HEK293 (cell line): ENCODE measurements at regions not wholly inside any gene's neighbourhood (a gene's known extent, or its start where the extent isn't known, plus 50 kb on each side); places are given as distances from the start of the nearest gene placed in this dataset.

Experiments
- CTCF ChIA-PET: fragments of 350-600 bp; formaldehyde crosslinking; extraction: SDS; loops from one replicate; lab custom pipeline; 2021; ENCODE audit warnings: antibody characterized with exemption; lab: Yijun Ruan, JAX
- POLR2A ChIA-PET: fragments of 300-600 bp; formaldehyde crosslinking; extraction: SDS; loops from one replicate; lab custom pipeline; 2020; ENCODE audit warnings: antibody characterized with exemption, inconsistent platforms; lab: Yijun Ruan, JAX
- H3K27ac ChIP-seq: fragments of 200-500 bp; sonication (Bioruptor generic); 2 replicates; pipeline ENCODE4 v1.5.1; 2014; ENCODE audit warnings: low read depth, low read length, control low read depth, inconsistent platforms; ENCODE audit errors: extremely low read depth
- H3K36me3 ChIP-seq, 2 experiments: fragments of 200-500 bp in 1 of 2; sonication (Bioruptor generic) in 1 of 2; 1 replicate in 1 of 2; 2 replicates in 1 of 2; pipeline ENCODE4 v1.5.1; 2014 to 2017; ENCODE audit warnings: inconsistent platforms in 2 of 2, low read length in 2 of 2; ENCODE audit not compliant: control insufficient read depth in 2 of 2, insufficient read depth in 1 of 2
- H3K4me1 ChIP-seq: fragments of 200-500 bp; sonication (Bioruptor generic); 2 replicates; pipeline ENCODE4 v1.5.1; 2014; ENCODE audit warnings: mild to moderate bottlenecking, low read length, inconsistent platforms; ENCODE audit not compliant: control insufficient read depth, insufficient read depth
- H3K4me3 ChIP-seq: 2 replicates; pipeline ENCODE4 v1.5.1; 2011; ENCODE audit warnings: low read depth, mild to moderate bottlenecking, control low read depth, low read length, moderate library complexity
- H3K9me3 ChIP-seq: fragments of 200-500 bp; sonication (Bioruptor generic); 2 replicates; pipeline ENCODE4 v1.5.1; 2014; ENCODE audit warnings: low read depth, low read length, inconsistent platforms; ENCODE audit not compliant: control insufficient read depth, insufficient read depth
- AEBP2 ChIP-seq: fragments of 450-650 bp; formaldehyde crosslinking; IDR thresholded peaks from 2 replicates; pipeline ENCODE4 v1.5.1; 2016; ENCODE audit warnings: missing biosample characterization, missing genetic modification characterization, borderline replicate concordance
- ELK4 ChIP-seq: IDR thresholded peaks from 2 replicates; pipeline ENCODE4 v1.6.1; 2011; ENCODE audit warnings: mild to moderate bottlenecking, low read depth, low read length, borderline replicate concordance
- FEZF1 ChIP-seq: fragments of 450-650 bp; formaldehyde crosslinking; IDR thresholded peaks from 2 replicates; pipeline ENCODE4 v1.5.1; 2016; ENCODE audit warnings: missing biosample characterization, missing genetic modification characterization
- HIC1 ChIP-seq: fragments of 450-650 bp; formaldehyde crosslinking; IDR thresholded peaks from 2 replicates; pipeline ENCODE4 v1.5.1; 2016; ENCODE audit warnings: missing biosample characterization, missing genetic modification characterization
- MZF1 ChIP-seq: fragments of 450-650 bp; formaldehyde crosslinking; IDR thresholded peaks from 2 replicates; pipeline ENCODE4 v1.5.1; 2017; ENCODE audit warnings: missing biosample characterization, missing genetic modification characterization, borderline replicate concordance
- OSR2 ChIP-seq: fragments of 450-650 bp; formaldehyde crosslinking; IDR thresholded peaks from 2 replicates; pipeline ENCODE4 v1.5.1; 2016; ENCODE audit warnings: missing biosample characterization, missing genetic modification characterization
- PRDM1 ChIP-seq: fragments of 450-650 bp; formaldehyde crosslinking; IDR thresholded peaks from 2 replicates; pipeline ENCODE4; 2016; ENCODE audit warnings: missing biosample characterization, missing genetic modification characterization
- SALL2 ChIP-seq: fragments of 450-650 bp; formaldehyde crosslinking; IDR thresholded peaks from 2 replicates; pipeline ENCODE4 v1.5.0; 2017; ENCODE audit warnings: missing biosample characterization, mild to moderate bottlenecking, missing genetic modification characterization, borderline replicate concordance
- YY2 ChIP-seq: fragments of 450-650 bp; formaldehyde crosslinking; IDR thresholded peaks from 2 replicates; pipeline ENCODE4 v1.5.1; 2016; ENCODE audit warnings: missing biosample characterization, missing genetic modification characterization
- ZFHX2 ChIP-seq: fragments of 450-650 bp; formaldehyde crosslinking; conservative IDR thresholded peaks from 2 replicates; pipeline ENCODE4 v1.5.1; 2016; ENCODE audit warnings: missing biosample characterization, missing genetic modification characterization
- ZNF10 ChIP-seq: fragments of 450-650 bp; formaldehyde crosslinking; IDR thresholded peaks from 2 replicates; pipeline ENCODE4 v1.5.1; 2017; ENCODE audit warnings: missing biosample characterization, missing genetic modification characterization
- ZNF112 ChIP-seq: fragments of 450-650 bp; formaldehyde crosslinking; IDR thresholded peaks from 2 replicates; pipeline ENCODE4 v1.5.0; 2017; ENCODE audit warnings: missing biosample characterization, missing genetic modification characterization
- ZNF146 ChIP-seq: fragments of 450-650 bp; formaldehyde crosslinking; IDR thresholded peaks from 2 replicates; pipeline ENCODE4 v1.5.1; 2016; ENCODE audit warnings: missing biosample characterization, missing genetic modification characterization
- ZNF18 ChIP-seq: fragments of 450-650 bp; formaldehyde crosslinking; IDR thresholded peaks from 2 replicates; pipeline ENCODE4 v1.5.1; 2016; ENCODE audit warnings: missing biosample characterization, missing genetic modification characterization
- ZNF19 ChIP-seq: fragments of 450-650 bp; formaldehyde crosslinking; IDR thresholded peaks from 2 replicates; pipeline ENCODE4; 2016; ENCODE audit warnings: missing biosample characterization, missing genetic modification characterization, low read depth
- ZNF248 ChIP-seq: fragments of 450-650 bp; formaldehyde crosslinking; IDR thresholded peaks from 2 replicates; pipeline ENCODE4 v1.5.1; 2017; ENCODE audit warnings: missing biosample characterization, missing genetic modification characterization
- ZNF280D ChIP-seq: fragments of 450-650 bp; formaldehyde crosslinking; IDR thresholded peaks from 2 replicates; pipeline ENCODE4 v1.5.1; 2016; ENCODE audit warnings: missing biosample characterization, missing genetic modification characterization
- ZNF366 ChIP-seq: fragments of 450-650 bp; formaldehyde crosslinking; conservative IDR thresholded peaks from 2 replicates; pipeline ENCODE4 v1.5.1; 2016; ENCODE audit warnings: missing biosample characterization, missing genetic modification characterization
- ZNF596 ChIP-seq: fragments of 450-650 bp; IDR thresholded peaks from 2 replicates; pipeline ENCODE4 v1.5.0; 2018; ENCODE audit warnings: missing biosample characterization, mild to moderate bottlenecking, missing genetic modification characterization, moderate library complexity
- ZNF670 ChIP-seq: fragments of 450-650 bp; formaldehyde crosslinking; IDR thresholded peaks from 2 replicates; pipeline ENCODE4 v1.5.1; 2016; ENCODE audit warnings: missing biosample characterization, missing genetic modification characterization, low read depth
- ZNF704 ChIP-seq: fragments of 450-650 bp; formaldehyde crosslinking; IDR thresholded peaks from 2 replicates; pipeline ENCODE4 v1.5.1; 2016; ENCODE audit warnings: missing biosample characterization, missing genetic modification characterization
- ZNF747 ChIP-seq: fragments of 450-650 bp; formaldehyde crosslinking; IDR thresholded peaks from 2 replicates; pipeline ENCODE4 v1.5.1; 2016; ENCODE audit warnings: missing biosample characterization, missing genetic modification characterization
- ZNF791 ChIP-seq: fragments of 450-650 bp; formaldehyde crosslinking; IDR thresholded peaks from 2 replicates; pipeline ENCODE4 v1.5.1; 2016; ENCODE audit warnings: missing biosample characterization, missing genetic modification characterization
- ZNF830 ChIP-seq: fragments of 450-650 bp; IDR thresholded peaks from 2 replicates; pipeline ENCODE4 v1.5.0; 2018; ENCODE audit warnings: missing biosample characterization, missing genetic modification characterization, low read depth, mild to moderate bottlenecking, moderate library complexity

- H3K36me3 ChIP-seq: no peaks in the 10 kb centered on the region
- TF ChIP-seq AEBP2 (tag by site-specific recombination) (no peak), HIC1 (tag by site-specific recombination) (no peak), OSR2 (no peak), PRDM1 (tag by site-specific recombination) (peak; percentile 96), ELK4 (no peak), ZNF280D (no peak), ZNF18 (tag by site-specific recombination) (no peak), ZNF670 (tag by site-specific recombination) (no peak), ZNF830 (tag by site-specific recombination) (no peak), ZNF19 (tag by site-specific recombination) (no peak), ZNF146 (tag by site-specific recombination) (no peak), ZNF747 (no peak), FEZF1 (tag by site-specific recombination) (no peak), ZNF10 (no peak), ZNF366 (tag by site-specific recombination) (peak; percentile 90), ZNF112 (tag by site-specific recombination) (no peak), SALL2 (tag by site-specific recombination) (no peak), ZNF704 (tag by site-specific recombination) (no peak), ZNF596 (peak; percentile 99), ZNF248 (tag by site-specific recombination) (no peak), ZNF791 (no peak), YY2 (tag by site-specific recombination) (no peak), ZFHX2 (tag by site-specific recombination) (no peak), MZF1 (no peak)
- TF ChIP-seq, all 188 proteins: peak for 3
- H3K4me1 ChIP-seq: no peaks in the 10 kb centered on the region
- H3K4me3 ChIP-seq: no peak overlapping the region
- no peak overlapping the region for H3K27ac ChIP-seq
- H3K9me3 ChIP-seq: no peaks in the 10 kb centered on the region
- ChIA-PET POLR2A (no interaction called here), CTCF (no interaction called here)
Observed at GRCh38 chr9:134253606-134254205, 72.5 kb upstream of the RXRA start.
